K562 (cell line): ENCODE measurements at regions not wholly inside any gene's neighbourhood (a gene's known extent, or its start where the extent isn't known, plus 50 kb on each side); places are given as distances from the start of the nearest gene placed in this dataset.

Experiments used
- ATAC-seq: fragments of 200-7000 bp; cut with Tn5 transposase; 3 replicates; pipeline ENCODE4 v1.9.1; 2020; ENCODE audit warnings: moderate library complexity
- BruUV-seq: library from RNA; stranded (reverse); fragments of 400-500 nt; replicated peaks from 2 replicates; lab custom pipeline; 2021; lab: Mats Ljungman, UMichigan
- CTCF ChIA-PET: fragments of 300-600 bp; formaldehyde crosslinking; extraction: SDS; loops from one replicate; lab custom pipeline; 2021; ENCODE audit warnings: low intra/inter-chr PET ratio; lab: Yijun Ruan, JAX
- POLR2A ChIA-PET: fragments of 300-600, 350-650 bp; sonication (Branson Sonifier 250); formaldehyde crosslinking; extraction: SDS; loops from one replicate; lab custom pipeline; 2021; ENCODE audit warnings: antibody characterized with exemption, inconsistent platforms; lab: Yijun Ruan, JAX
- DNase-seq, 4 experiments: peaks; one replicate each; pipeline versions ENCODE4 v3.0.0 to v3.0.0-alpha.2; 2011 to 2018; ENCODE audit warnings: low spot score in 3 of 4, mixed read lengths in 3 of 4; ENCODE audit errors: extremely low read depth in 1 of 4
- FAIRE-seq: peaks from 2 replicates; lab custom pipeline; 2011; peaks lifted over from hg19 to GRCh38; lab: Jason Lieb, UNC
- H2AFZ ChIP-seq: 2 replicates; pipeline ENCODE4 v1.6.0; 2011; ENCODE audit warnings: low read depth, low read length, control low read depth, inconsistent platforms
- H3K27ac ChIP-seq: fragments of 200-600 bp; 3 replicates; pipeline ENCODE4 v1.8.0; 2011; ENCODE audit warnings: low read depth, mild to moderate bottlenecking, control low read depth, inconsistent platforms, low read length, moderate library complexity, mixed read lengths; ENCODE audit errors: extremely low read depth
- H3K27me3 ChIP-seq, 2 experiments: fragments of 300-600 bp in 1 of 2; 2 replicates in 1 of 2; 3 replicates in 1 of 2; pipeline versions ENCODE4 v1.6.0 to v1.8.0; 2011; ENCODE audit warnings: inconsistent platforms in 2 of 2, low read length in 2 of 2, mild to moderate bottlenecking in 1 of 2, mixed read lengths in 1 of 2, moderate library complexity in 1 of 2; ENCODE audit not compliant: control insufficient read depth in 2 of 2, insufficient read depth in 2 of 2
- H3K36me3 ChIP-seq: fragments of 300-600 bp; 3 replicates; pipeline ENCODE4 v1.8.0; 2011; ENCODE audit warnings: mild to moderate bottlenecking, low read length, inconsistent platforms; ENCODE audit not compliant: control insufficient read depth, insufficient read depth
- H3K4me1 ChIP-seq, 2 experiments: fragments of 200-600 bp in 1 of 2; replicated peaks in 1 of 2; 2 replicates in 1 of 2; 3 replicates in 1 of 2; pipeline versions ENCODE4 v1.5.1 to v1.8.0; 2011; ENCODE audit warnings: inconsistent platforms in 2 of 2, low read length in 2 of 2, mild to moderate bottlenecking in 1 of 2, mixed read lengths in 1 of 2, moderate library complexity in 1 of 2; ENCODE audit not compliant: control insufficient read depth in 2 of 2, insufficient read depth in 2 of 2
- H3K4me2 ChIP-seq: 2 replicates; pipeline ENCODE4 v1.6.1; 2011; ENCODE audit warnings: low read length, control low read depth, inconsistent platforms, mixed read lengths; ENCODE audit not compliant: insufficient read depth
- H3K4me3 ChIP-seq: fragments of 200-600 bp; sonication (generic), shearing (Covaris generic); 2 replicates; pipeline ENCODE4 v1.5.1; 2016; ENCODE audit warnings: control low read depth, inconsistent platforms
- H3K79me2 ChIP-seq: fragments of 200-600 bp; 3 replicates; pipeline ENCODE4 v1.8.0; 2011; ENCODE audit warnings: low read length, inconsistent platforms; ENCODE audit not compliant: control insufficient read depth, insufficient read depth
- H3K9ac ChIP-seq, 2 experiments: 2 replicates each; pipeline versions ENCODE4 v1.6.0 to v1.6.1; 2011; ENCODE audit warnings: low read depth in 2 of 2, low read length in 2 of 2, control low read depth in 1 of 2, inconsistent platforms in 1 of 2, mild to moderate bottlenecking in 1 of 2, mixed read lengths in 1 of 2; ENCODE audit not compliant: insufficient read depth in 1 of 2
- H3K9me1 ChIP-seq: one replicate; pipeline ENCODE4 v1.6.0; 2011; ENCODE audit warnings: inconsistent platforms, mild to moderate bottlenecking, low read length, moderate library complexity; ENCODE audit not compliant: control insufficient read depth, insufficient read depth
- H3K9me3 ChIP-seq: replicated peaks from 2 replicates; pipeline ENCODE4 v1.5.1; 2011; ENCODE audit warnings: low read depth, low read length, inconsistent platforms; ENCODE audit not compliant: control insufficient read depth, insufficient read depth
- H4K20me1 ChIP-seq: replicated peaks from 2 replicates; pipeline ENCODE4 v1.6.1; 2011; ENCODE audit warnings: low read length, inconsistent platforms, mixed read lengths; ENCODE audit not compliant: control insufficient read depth, insufficient read depth
- CBX2 ChIP-seq: fragments of 200-600 bp; sonication (generic); IDR thresholded peaks from one replicate; pipeline ENCODE4 v1.6.1; 2012; ENCODE audit warnings: mild to moderate bottlenecking, low read length, inconsistent platforms; ENCODE audit not compliant: insufficient read depth, poor library complexity, severe bottlenecking
- CXXC5 ChIP-seq: fragments of 250-450 bp; sonication (Bioruptor Pico); IDR thresholded peaks from 2 replicates; pipeline ENCODE4 v1.8.0; 2022; ENCODE audit warnings: inconsistent platforms, mild to moderate bottlenecking, moderate library complexity
- E2F6 ChIP-seq, 2 experiments: IDR thresholded peaks; 2 replicates each; pipeline ENCODE4 v1.6.1; 2011; ENCODE audit warnings: borderline replicate concordance in 1 of 2, control low read depth in 1 of 2, low read depth in 1 of 2, low read length in 1 of 2, mild to moderate bottlenecking in 1 of 2, mixed read lengths in 1 of 2, moderate library complexity in 1 of 2; ENCODE audit not compliant: insufficient read depth in 1 of 2, insufficient read length in 1 of 2, poor library complexity in 1 of 2, severe bottlenecking in 1 of 2; ENCODE audit errors: extremely low read depth in 1 of 2
- NFE2L1 ChIP-seq: fragments of 450-650 bp; IDR thresholded peaks from 2 replicates; pipeline ENCODE4 v1.6.1; 2016; ENCODE audit warnings: missing genetic modification characterization, low read depth, mild to moderate bottlenecking, missing compliant biosample characterization, moderate library complexity, borderline replicate concordance
- WGBS: fragments of 100-300 bp; shearing (Covaris generic); methylation state at CpG from one replicate; pipeline ENCODE4 v1.1.6; 2016; ENCODE audit warnings: low coverage, mixed read lengths; ENCODE audit not compliant: insufficient coverage; ENCODE audit errors: missing lambda C conversion rate; 5-methylcytosine and 5-hydroxymethylcytosine counted together
- in situ Hi-C: fragments of 300-500 bp; cut with MboI; formaldehyde crosslinking; loops from 4 replicates; pipeline ENCODE4 v1.15.0; 2018; ENCODE audit warnings: inconsistent platforms, mixed read lengths
- intact Hi-C: fragments of 100-400 bp; cut with micrococcal nuclease; formaldehyde crosslinking; loops from 2 replicates; pipeline ENCODE4 v1.14.2; 2022
- TF ChIP-seq, protein P1 (sequence below): fragments of 250-450 bp; sonication (Bioruptor Pico); IDR thresholded peaks from 2 replicates; pipeline ENCODE4 v1.8.0; 2021; ENCODE audit warnings: borderline replicate concordance, mild to moderate bottlenecking, moderate library complexity; ENCODE audit not compliant: poor library complexity, severe bottlenecking

- TF ChIP-seq, protein P1, sequence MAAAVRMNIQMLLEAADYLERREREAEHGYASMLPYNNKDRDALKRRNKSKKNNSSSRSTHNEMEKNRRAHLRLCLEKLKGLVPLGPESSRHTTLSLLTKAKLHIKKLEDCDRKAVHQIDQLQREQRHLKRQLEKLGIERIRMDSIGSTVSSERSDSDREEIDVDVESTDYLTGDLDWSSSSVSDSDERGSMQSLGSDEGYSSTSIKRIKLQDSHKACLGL (CRISPR knock-in tag) = no peak
- TF ChIP-seq CXXC5 (CRISPR knock-in tag) (no peak), E2F6 (IDR thresholded peaks at IDR 0.05; ENCODE audit: borderline replicate concordance in 1 of 2, extremely low read depth in 1 of 2, insufficient read depth in 1 of 2, insufficient read length in 1 of 2, low read depth in 1 of 2, low read length in 1 of 2, poor library complexity in 1 of 2, severe bottlenecking in 1 of 2) (no peak)
Observed at GRCh38 chr5:152066784-152067183, 142.1 kb upstream of the GLRA1 start (continued).

- DNase-seq (no peak), ATAC-seq (no peak), FAIRE-seq (no peak)
- Histone ChIP-seq H3K79me2 (no peaks in the 10 kb centered on the region), H3K27ac (no peak overlapping the region), H3K9me3 (no peaks in the 10 kb centered on the region), H4K20me1 (no peaks in the 10 kb centered on the region), H2AFZ (no peak overlapping the region), H3K4me1 (no peaks in the 10 kb centered on the region), H3K9me1 (no peaks in the 10 kb centered on the region), H3K36me3 (no peaks in the 10 kb centered on the region), H3K4me2 (no peak overlapping the region), H3K27me3 (no peaks in the 10 kb centered on the region), H3K4me3 (no peak overlapping the region), H3K9ac (no peak overlapping the region)
- intact Hi-C loops = no loop called here
- ChIA-PET CTCF (no interaction called here), POLR2A (no interaction called here)
- no TSS peak for BruUV-seq
- TF ChIP-seq CBX2 = no peak
- no peak for TF ChIP-seq NFE2L1 (tag)
- in situ Hi-C loops = no loop called here
- 0% methylated on average over 1 of the region's 1 CpG for WGBS
Observed at GRCh38 chr5:152063004-152063403, 138.4 kb upstream of the GLRA1 start.
